Esophagus squamous epithelium (tissue), 5 donors: ENCODE measurements at regions not wholly inside any gene's neighbourhood (a gene's known extent, or its start where the extent isn't known, plus 50 kb on each side); places are given as distances from the start of the nearest gene placed in this dataset.

ENCODE experiments used
- DNase-seq: peaks from one replicate; lab custom pipeline; 2025; lab: John Stamatoyannopoulos, UW
- H3K27ac ChIP-seq, 4 donors: fragments of 200-600 bp; sonication (generic); one replicate each; pipeline ENCODE4 v1.5.1; 2016 to 2019; ENCODE audit warnings: mild to moderate bottlenecking in 1 of 4
- H3K27me3 ChIP-seq, 4 donors: fragments of 200-600 bp; sonication (generic); 1 replicate in 3 of 4; 2 replicates in 1 of 4; pipeline versions ENCODE4 v1.5.1 to v1.6.0; 2017 to 2021; ENCODE audit warnings: antibody characterized with exemption in 1 of 4
- H3K36me3 ChIP-seq, 3 donors: fragments of 200-600 bp; sonication (generic); one replicate each; pipeline ENCODE4 v1.5.1; 2016 to 2019
- H3K4me1 ChIP-seq, 3 donors: fragments of 200-600 bp; sonication (generic); one replicate each; pipeline ENCODE4 v1.5.1; 2017 to 2019
- H3K4me3 ChIP-seq, 4 donors: fragments of 200-600 bp; sonication (generic); 1 replicate in 3 of 4; 2 replicates in 1 of 4; pipeline ENCODE4 v1.5.1; 2016 to 2019; ENCODE audit warnings: mild to moderate bottlenecking in 2 of 4, moderate library complexity in 1 of 4
- H3K9me3 ChIP-seq, 3 donors: fragments of 200-600 bp; sonication (generic); one replicate each; pipeline ENCODE4 v1.5.1; 2016 to 2019
- POLR2A ChIP-seq, 4 donors: fragments of 450-650 bp; IDR thresholded peaks; one replicate each; pipeline ENCODE4 v1.6.1; 2017; ENCODE audit warnings: antibody characterized with exemption in 4 of 4, mild to moderate bottlenecking in 4 of 4, moderate library complexity in 3 of 4
- WGBS, 2 donors: methylation state at CpG; one replicate each; pipeline ENCODE4 v1.1.5; 2018; 5-methylcytosine and 5-hydroxymethylcytosine counted together
- intact Hi-C: fragments of 100-400 bp; cut with DNase I; formaldehyde crosslinking; loops from one replicate; pipeline ENCODE4 v1.15.0; 2022
- TF ChIP-seq, protein P1 (sequence below), 6 experiments: fragments of 450-650 bp in 4 of 6; fragments of 200-600 bp in 2 of 6; sonication (generic) in 2 of 6; IDR thresholded peaks; one replicate each; pipeline ENCODE4 v1.5.1; 2016 to 2019; ENCODE audit warnings: antibody characterized with exemption in 6 of 6, mild to moderate bottlenecking in 4 of 6, moderate library complexity in 4 of 6
- donor health status: DM: yes; HTN: yes; CAD: no.

DNA sequence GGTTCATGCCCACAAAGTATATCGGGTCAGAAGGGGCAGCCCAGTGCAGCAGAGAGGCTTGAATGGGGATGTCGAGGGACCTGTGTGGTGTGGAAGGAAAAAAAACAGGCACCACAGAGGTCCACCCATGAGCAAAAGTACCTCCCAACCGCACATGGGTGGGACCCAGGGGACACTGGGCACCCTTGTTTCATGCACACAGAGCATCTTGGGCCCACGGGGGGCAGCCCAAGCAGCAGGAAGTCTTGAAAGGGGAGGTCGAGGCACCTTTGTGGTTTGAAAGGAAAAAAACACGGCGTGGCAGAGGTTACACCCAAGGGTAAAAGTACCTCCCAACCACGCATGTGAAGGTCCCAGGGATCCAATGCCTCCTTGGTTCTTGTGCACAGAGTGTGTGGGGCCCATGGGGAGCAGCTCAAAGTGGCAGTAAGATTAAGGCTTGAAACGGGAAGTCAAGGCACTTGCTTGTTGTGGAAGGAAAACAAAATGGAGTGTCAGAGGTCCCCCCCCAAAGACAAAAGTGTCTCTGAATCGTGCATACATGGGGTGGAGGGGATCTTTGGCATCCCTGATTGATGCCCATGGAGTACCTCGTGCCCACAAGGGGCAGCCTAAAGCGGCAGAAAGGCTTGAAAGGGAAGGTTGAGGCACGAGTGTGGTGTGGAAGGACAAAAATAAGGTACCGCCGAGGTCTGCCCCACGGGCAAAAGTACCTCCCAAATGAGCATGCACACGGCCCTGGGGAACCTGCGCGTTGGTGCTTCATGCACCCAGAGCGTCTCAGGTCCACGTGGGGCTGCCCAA, 575.5 kb downstream of the ALG10 start:
- Histone ChIP-seq H3K4me3 (no peak overlapping the region), H3K4me1 (no peaks in the 10 kb centered on the region), H3K27me3 (no peaks in the 10 kb centered on the region), H3K36me3 (no peaks in the 10 kb centered on the region), H3K27ac (no peak overlapping the region), H3K9me3 (peaks cover 0 to 100% (median 85%) of the 10 kb centered on the region in 3 donors)
- WGBS, 2 donors: 67% methylated on average over 20 to 21 of the region's 21 CpGs
- intact Hi-C loops: no loop called here
- no peak for DNase-seq
- TF ChIP-seq, protein P1, sequence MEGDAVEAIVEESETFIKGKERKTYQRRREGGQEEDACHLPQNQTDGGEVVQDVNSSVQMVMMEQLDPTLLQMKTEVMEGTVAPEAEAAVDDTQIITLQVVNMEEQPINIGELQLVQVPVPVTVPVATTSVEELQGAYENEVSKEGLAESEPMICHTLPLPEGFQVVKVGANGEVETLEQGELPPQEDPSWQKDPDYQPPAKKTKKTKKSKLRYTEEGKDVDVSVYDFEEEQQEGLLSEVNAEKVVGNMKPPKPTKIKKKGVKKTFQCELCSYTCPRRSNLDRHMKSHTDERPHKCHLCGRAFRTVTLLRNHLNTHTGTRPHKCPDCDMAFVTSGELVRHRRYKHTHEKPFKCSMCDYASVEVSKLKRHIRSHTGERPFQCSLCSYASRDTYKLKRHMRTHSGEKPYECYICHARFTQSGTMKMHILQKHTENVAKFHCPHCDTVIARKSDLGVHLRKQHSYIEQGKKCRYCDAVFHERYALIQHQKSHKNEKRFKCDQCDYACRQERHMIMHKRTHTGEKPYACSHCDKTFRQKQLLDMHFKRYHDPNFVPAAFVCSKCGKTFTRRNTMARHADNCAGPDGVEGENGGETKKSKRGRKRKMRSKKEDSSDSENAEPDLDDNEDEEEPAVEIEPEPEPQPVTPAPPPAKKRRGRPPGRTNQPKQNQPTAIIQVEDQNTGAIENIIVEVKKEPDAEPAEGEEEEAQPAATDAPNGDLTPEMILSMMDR (IDR thresholded peaks at IDR 0.05): no peak
- no peak for TF ChIP-seq POLR2A (IDR thresholded peaks at IDR 0.05)

DNA sequence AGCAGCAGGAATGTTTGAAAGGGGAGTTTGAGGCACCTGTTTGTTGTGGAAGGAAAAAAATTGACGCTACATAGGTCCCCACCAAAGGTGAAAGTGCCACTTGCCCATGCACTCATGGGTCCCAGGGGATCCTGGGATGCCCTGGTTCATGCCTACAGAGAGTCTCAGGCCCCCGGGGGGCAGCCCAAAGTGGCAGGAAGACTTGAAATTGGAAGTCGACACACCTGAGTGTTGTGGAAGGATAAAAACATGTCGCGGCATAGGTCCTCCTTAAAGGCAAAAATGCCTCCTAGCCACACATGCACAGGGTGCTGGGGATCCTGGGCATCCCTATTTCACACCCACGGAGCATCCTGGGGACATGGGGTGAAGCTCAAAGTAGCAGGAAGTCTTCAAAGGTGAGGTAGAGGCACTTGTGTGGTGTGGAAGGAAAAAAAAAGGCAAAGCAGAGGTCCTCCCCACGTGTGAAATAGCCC, 576.1 kb downstream of the ALG10 start:
- Histone ChIP-seq H3K36me3 (no peaks in the 10 kb centered on the region), H3K4me1 (no peaks in the 10 kb centered on the region), H3K27ac (no peak overlapping the region), H3K9me3 (peaks cover 0 to 100% (median 88%) of the 10 kb centered on the region in 3 donors), H3K4me3 (no peak overlapping the region), H3K27me3 (no peaks in the 10 kb centered on the region)
- 40 to 59% methylated on average over 4 to 7 of the region's 7 CpGs for WGBS, 2 donors
- no peak for DNase-seq
- intact Hi-C loops: no loop called here
- TF ChIP-seq, protein P1 (IDR thresholded peaks at IDR 0.05): no peak
- no peak for TF ChIP-seq POLR2A (IDR thresholded peaks at IDR 0.05)

DNA sequence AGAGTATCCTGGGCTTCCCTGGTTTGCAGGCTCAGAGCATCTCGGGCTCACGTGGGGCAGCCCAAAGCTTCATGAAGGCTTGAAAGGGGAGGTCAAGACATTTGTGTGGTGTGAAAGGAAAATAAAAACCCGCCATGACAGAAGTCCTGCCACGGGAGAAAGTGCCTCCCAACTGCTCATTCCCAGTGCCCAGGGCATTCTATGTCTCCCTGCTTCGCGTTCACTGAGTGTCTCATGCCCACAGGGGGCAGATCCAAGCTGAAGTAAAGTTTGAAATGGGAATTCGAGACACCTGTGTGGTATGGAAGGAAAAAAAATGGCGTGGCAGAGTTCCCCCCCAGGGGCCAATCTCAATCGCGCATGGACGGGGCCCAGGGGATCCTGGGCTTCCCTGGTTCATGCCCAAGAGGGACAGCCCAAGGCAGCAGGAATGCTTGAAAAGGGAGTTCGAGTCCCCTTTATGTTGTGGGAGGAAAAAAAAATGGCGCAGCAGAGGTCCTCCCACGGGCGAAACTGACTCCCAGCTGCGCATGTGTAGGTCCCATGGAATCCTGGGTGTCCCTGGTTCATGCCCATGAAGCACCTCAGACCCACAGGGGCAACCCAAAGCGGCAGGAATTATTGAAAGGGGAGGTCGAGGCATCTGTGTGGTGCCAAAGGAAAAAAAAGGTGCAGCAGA, 576.7 kb downstream of the ALG10 start:
- intact Hi-C loops: no loop called here
- TF ChIP-seq, protein P1 (IDR thresholded peaks at IDR 0.05): no peak
- TF ChIP-seq POLR2A (IDR thresholded peaks at IDR 0.05): no peak
- H3K36me3 ChIP-seq: no peaks in the 10 kb centered on the region
- H3K4me1 ChIP-seq: no peaks in the 10 kb centered on the region
- whole genome bisulfite sequencing, 2 donors: 69 to 73% methylated on average over 16 to 18 of the region's 18 CpGs
- no peak for DNase-seq
- no peak overlapping the region for H3K4me3 ChIP-seq
- H3K27me3 ChIP-seq: no peaks in the 10 kb centered on the region
- H3K9me3 ChIP-seq: peaks cover 0 to 100% (median 90%) of the 10 kb centered on the region in 3 donors
- H3K27ac ChIP-seq: no peak overlapping the region

DNA sequence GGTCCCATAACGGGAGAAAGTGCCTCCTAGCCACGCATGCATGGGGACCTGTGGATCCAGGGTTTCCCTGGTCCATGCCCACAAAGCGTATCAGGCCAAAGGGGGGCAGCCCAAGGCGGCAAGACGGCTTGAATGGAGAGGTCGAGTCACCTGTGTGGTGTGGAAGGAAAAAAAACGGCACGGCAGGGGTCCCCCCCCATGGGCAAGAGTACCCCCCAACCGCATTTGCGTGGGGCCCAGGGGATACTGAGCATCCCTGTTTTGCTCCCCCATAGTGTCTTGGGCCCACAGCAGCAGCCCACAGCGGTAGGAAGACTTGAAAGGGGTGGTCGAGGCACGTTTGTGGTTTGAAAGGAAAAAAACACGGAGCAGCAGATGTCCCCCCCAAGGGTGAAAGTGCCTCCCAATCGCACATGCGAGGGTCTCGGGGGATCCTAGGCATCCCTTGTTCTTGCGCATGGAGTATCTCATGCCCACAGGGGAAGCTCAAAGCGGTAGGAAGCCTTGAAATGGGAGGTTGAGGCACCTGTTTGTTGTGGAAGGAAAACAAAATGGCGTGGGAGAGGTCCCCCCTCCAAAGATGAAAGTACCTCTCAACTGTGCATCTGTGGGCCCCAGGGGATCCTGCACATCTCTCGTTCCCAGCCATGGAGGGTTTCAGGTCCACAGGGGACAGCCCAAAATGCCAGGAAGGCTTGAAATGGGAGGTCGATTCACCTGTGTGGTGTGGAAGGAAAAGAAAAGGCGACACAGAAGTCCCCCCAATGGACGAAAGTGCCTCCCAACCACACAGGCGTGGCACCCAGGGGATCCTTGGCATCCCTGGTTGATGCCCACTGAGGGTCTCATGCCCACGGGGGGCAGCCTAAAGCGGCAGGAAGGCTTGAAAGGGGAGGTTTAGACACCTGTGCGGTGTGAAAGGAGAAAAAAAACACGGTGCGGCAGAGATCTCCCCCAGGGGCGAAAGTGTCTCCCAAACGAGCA, 577.5 kb downstream of the ALG10 start:
- WGBS, 2 donors: 62% methylated on average over 29 to 30 of the region's 32 CpGs
- H3K4me3 ChIP-seq: no peak overlapping the region
- DNase-seq: no peak
- no peaks in the 10 kb centered on the region for H3K27me3 ChIP-seq
- no peaks in the 10 kb centered on the region for H3K4me1 ChIP-seq
- peaks cover 0 to 100% (median 91%) of the 10 kb centered on the region in 3 donors for H3K9me3 ChIP-seq
- H3K27ac ChIP-seq: no peak overlapping the region
- intact Hi-C loops: no loop called here
- TF ChIP-seq, protein P1 (IDR thresholded peaks at IDR 0.05): no peak
- TF ChIP-seq POLR2A (IDR thresholded peaks at IDR 0.05): no peak
- H3K36me3 ChIP-seq: no peaks in the 10 kb centered on the region
